ENCODE measurements at regions not wholly inside any gene's neighbourhood (a gene's known extent, or its start where the extent isn't known, plus 50 kb on each side); places are given as distances from the start of the nearest gene placed in this dataset.

DNA sequence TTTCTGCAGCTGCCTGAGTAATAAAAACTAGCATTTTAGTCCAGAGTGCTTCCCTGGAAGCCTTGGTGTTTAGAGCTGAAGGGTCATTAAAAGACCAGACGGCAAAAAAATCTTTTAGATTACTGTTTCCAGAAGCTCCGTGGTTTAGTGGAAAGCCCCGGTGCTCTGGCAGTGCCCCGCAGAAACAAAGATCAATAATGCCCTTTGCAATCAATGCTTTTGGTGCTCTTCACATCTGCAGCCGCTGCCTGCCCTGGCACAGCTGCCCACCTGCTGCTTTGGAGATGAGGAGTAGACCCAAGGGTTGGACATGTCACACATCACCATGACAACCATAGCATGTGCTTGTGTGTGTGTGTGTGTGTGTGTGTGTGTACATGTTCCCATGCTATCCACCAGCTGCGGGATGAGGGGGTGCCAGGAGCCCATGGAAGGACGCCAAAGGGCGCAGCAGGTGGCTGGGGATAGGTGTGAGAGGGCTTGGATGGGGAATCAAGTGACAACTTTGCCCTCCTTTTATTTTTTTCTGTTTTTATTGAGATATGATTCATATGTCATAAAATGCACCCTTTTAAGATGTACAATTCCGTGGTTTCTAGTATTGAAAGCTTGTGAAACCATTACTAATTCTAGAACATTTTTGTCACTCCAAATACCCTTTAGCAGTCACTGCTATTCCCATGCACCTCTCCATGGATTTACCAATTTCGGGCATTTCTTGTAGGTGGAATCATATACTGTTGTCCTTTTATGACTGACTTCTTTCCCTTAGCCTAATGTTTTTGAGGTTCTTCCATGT lies 75.7 kb upstream of the KLHL25 start:
- TF ChIP-seq, protein P1, sequence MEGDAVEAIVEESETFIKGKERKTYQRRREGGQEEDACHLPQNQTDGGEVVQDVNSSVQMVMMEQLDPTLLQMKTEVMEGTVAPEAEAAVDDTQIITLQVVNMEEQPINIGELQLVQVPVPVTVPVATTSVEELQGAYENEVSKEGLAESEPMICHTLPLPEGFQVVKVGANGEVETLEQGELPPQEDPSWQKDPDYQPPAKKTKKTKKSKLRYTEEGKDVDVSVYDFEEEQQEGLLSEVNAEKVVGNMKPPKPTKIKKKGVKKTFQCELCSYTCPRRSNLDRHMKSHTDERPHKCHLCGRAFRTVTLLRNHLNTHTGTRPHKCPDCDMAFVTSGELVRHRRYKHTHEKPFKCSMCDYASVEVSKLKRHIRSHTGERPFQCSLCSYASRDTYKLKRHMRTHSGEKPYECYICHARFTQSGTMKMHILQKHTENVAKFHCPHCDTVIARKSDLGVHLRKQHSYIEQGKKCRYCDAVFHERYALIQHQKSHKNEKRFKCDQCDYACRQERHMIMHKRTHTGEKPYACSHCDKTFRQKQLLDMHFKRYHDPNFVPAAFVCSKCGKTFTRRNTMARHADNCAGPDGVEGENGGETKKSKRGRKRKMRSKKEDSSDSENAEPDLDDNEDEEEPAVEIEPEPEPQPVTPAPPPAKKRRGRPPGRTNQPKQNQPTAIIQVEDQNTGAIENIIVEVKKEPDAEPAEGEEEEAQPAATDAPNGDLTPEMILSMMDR (IDR thresholded peaks at IDR 0.05; ENCODE audit: insufficient read depth, low read length, poor library complexity, severe bottlenecking), result no peak
- no peaks in the 10 kb centered on the region for H3K27me3 ChIP-seq (ENCODE audit: control insufficient read depth, insufficient read depth, low read length)
- DNase-seq (ENCODE audit: low read depth), result no peak

DNA sequence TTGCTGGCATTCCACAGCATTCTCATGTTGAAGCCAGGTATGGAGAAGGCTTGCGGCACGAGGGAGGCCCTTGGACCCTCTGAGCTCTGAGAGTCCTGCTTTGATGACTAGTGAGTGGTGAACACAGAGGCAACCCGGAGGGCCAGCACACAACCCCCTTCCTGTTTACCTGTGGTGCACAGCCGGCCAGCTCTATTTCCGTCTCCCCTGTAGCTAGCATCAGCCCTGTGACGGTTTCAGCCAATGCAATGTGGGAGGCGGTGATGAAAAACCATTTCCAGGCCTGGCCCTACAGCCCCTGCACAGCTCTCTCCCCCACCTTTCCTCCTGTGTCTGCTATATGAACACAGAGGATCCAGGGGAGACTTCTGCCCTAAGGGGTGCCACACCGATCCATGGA lies 76.8 kb upstream of the KLHL25 start:
- TF ChIP-seq, protein P1 (IDR thresholded peaks at IDR 0.05; ENCODE audit: insufficient read depth, low read length, poor library complexity, severe bottlenecking), result no peak

More for the DNA sequence above, 75.7 kb upstream of the KLHL25 start:
- Histone ChIP-seq H3K4me3 (ENCODE audit: low read depth, low read length) (no peak overlapping the region), H3K36me3 (ENCODE audit: control insufficient read depth, insufficient read depth, low read length) (no peaks in the 10 kb centered on the region)

GRCh38 chr15:85872125-85872524 lies 77.4 kb upstream of the KLHL25 start:
- TF ChIP-seq, protein P1 (IDR thresholded peaks at IDR 0.05; ENCODE audit: insufficient read depth, low read length, poor library complexity, severe bottlenecking), result no peak
- Histone ChIP-seq H3K27me3 (ENCODE audit: control insufficient read depth, insufficient read depth, low read length) (no peaks in the 10 kb centered on the region), H3K36me3 (ENCODE audit: control insufficient read depth, insufficient read depth, low read length) (no peaks in the 10 kb centered on the region), H3K4me3 (ENCODE audit: low read depth, low read length) (no peak overlapping the region)
- DNase-seq (ENCODE audit: low read depth), result no peak

More for the DNA sequence above, 76.8 kb upstream of the KLHL25 start:
- DNase-seq (ENCODE audit: low read depth), result no peak
- H3K27me3 ChIP-seq (ENCODE audit: control insufficient read depth, insufficient read depth, low read length), result no peaks in the 10 kb centered on the region
- no peaks in the 10 kb centered on the region for H3K36me3 ChIP-seq (ENCODE audit: control insufficient read depth, insufficient read depth, low read length)
- no peak overlapping the region for H3K4me3 ChIP-seq (ENCODE audit: low read depth, low read length)

- TF ChIP-seq, protein P1 (IDR thresholded peaks at IDR 0.05; ENCODE audit: insufficient read depth, low read length, poor library complexity, severe bottlenecking), result no peak
- H3K27me3 ChIP-seq (ENCODE audit: control insufficient read depth, insufficient read depth, low read length), result no peaks in the 10 kb centered on the region
- DNase-seq (ENCODE audit: low read depth), result no peak
- no peaks in the 10 kb centered on the region for H3K36me3 ChIP-seq (ENCODE audit: control insufficient read depth, insufficient read depth, low read length)
- H3K4me3 ChIP-seq (ENCODE audit: low read depth, low read length), result no peak overlapping the region
Observed at GRCh38 chr15:85874236-85874635, 79.5 kb upstream of the KLHL25 start.

DNA sequence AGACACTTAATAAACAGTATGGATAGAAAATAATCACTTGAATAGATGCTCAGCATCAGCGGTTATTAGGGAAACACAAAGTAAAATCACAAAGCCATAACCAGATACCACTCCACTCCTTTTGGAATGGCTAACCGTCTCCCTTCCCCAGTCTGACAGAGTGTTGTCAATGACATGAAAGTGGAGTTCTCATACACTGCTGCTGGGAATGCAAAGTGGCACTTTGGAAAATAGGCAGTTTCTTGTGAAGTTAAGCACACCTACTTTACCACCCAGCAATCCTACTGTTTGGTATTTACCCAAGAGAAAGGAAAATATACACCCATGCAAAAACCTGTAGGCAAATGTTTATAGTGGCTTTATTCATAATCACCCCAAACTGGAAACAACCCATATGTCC lies 81.0 kb upstream of the KLHL25 start:
- H3K36me3 ChIP-seq (ENCODE audit: control insufficient read depth, insufficient read depth, low read length), result no peaks in the 10 kb centered on the region
- TF ChIP-seq, protein P1 (IDR thresholded peaks at IDR 0.05; ENCODE audit: insufficient read depth, low read length, poor library complexity, severe bottlenecking), result no peak

DNA sequence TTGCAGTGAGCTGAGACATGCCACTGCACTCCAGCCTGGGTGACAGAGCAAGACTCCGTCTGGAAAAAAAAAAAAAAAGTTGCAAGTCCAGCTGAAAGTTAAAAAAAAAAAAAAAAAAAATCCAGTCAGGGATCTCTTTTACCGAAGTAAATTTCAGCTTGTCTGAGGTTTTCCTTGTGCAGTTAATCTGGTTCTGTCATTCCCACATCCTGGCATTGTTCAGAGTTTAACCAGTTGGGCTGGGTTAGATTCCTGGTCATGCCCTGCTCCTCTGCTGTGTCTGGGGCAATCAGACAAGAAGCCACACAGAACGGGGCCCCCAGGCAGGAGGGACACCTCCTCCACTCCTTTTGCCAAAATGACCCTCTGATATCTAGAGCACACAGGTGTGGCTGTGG lies 84.1 kb upstream of the KLHL25 start:
- no peak for DNase-seq (ENCODE audit: low read depth)
- TF ChIP-seq, protein P1 (IDR thresholded peaks at IDR 0.05; ENCODE audit: insufficient read depth, low read length, poor library complexity, severe bottlenecking), result no peak
- no peaks in the 10 kb centered on the region for H3K27me3 ChIP-seq (ENCODE audit: control insufficient read depth, insufficient read depth, low read length)
- no peaks in the 10 kb centered on the region for H3K36me3 ChIP-seq (ENCODE audit: control insufficient read depth, insufficient read depth, low read length)
- no peak overlapping the region for H3K4me3 ChIP-seq (ENCODE audit: low read depth, low read length)

More for the DNA sequence above, 81.0 kb upstream of the KLHL25 start:
- no peak overlapping the region for H3K4me3 ChIP-seq (ENCODE audit: low read depth, low read length)
- DNase-seq (ENCODE audit: low read depth), result no peak
- no peaks in the 10 kb centered on the region for H3K27me3 ChIP-seq (ENCODE audit: control insufficient read depth, insufficient read depth, low read length)
